C4-2B (cell line): ENCODE measurements at regions not wholly inside any gene's neighbourhood (a gene's known extent, or its start where the extent isn't known, plus 50 kb on each side); places are given as distances from the start of the nearest gene placed in this dataset.

Experiments
- H3K27ac ChIP-seq: fragments of 450-650 bp; 2 replicates; pipeline ENCODE4 v1.5.1; 2017
- CTCF ChIP-seq: fragments of 450-650 bp; conservative IDR thresholded peaks from 2 replicates; pipeline ENCODE4 v1.5.1; 2017; ENCODE audit warnings: mild to moderate bottlenecking
- ZFX ChIP-seq: fragments of 450-650 bp; IDR thresholded peaks from 2 replicates; pipeline ENCODE4 v1.6.1; 2017

- H3K27ac ChIP-seq = no peak overlapping the region
- no peak for TF ChIP-seq ZFX
- no peak for TF ChIP-seq CTCF
Observed at GRCh38 chr12:42957561-42958290, 368.2 kb upstream of the PRICKLE1 start.

- no peak overlapping the region for H3K27ac ChIP-seq
- no peak for TF ChIP-seq CTCF
Observed at GRCh38 chr12:42957136-42957535, 367.6 kb upstream of the PRICKLE1 start.

GRCh38 chr12:42953021-42953420, 363.5 kb upstream of the PRICKLE1 start:
- TF ChIP-seq CTCF (no peak), ZFX (no peak)
- no peak overlapping the region for H3K27ac ChIP-seq

GRCh38 chr12:42946871-42947381, 357.4 kb upstream of the PRICKLE1 start:
- H3K27ac ChIP-seq = no peak overlapping the region
- TF ChIP-seq ZFX (no peak), CTCF (no peak)

GRCh38 chr12:42945927-42946326, 356.4 kb upstream of the PRICKLE1 start:
- no peak for TF ChIP-seq CTCF
- no peak for TF ChIP-seq ZFX
- H3K27ac ChIP-seq = no peak overlapping the region

- no peak overlapping the region for H3K27ac ChIP-seq
- TF ChIP-seq ZFX = no peak
- TF ChIP-seq CTCF = no peak
Observed at GRCh38 chr12:42944516-42944915, 355.0 kb upstream of the PRICKLE1 start.

GRCh38 chr12:42936991-42937390, 347.4 kb upstream of the PRICKLE1 start:
- no peak for TF ChIP-seq CTCF
- TF ChIP-seq ZFX = no peak
- no peak overlapping the region for H3K27ac ChIP-seq
